Mesenchymal stem cell (in vitro differentiated cells and primary cell): ENCODE measurements at regions not wholly inside any gene's neighbourhood (a gene's known extent, or its start where the extent isn't known, plus 50 kb on each side); places are given as distances from the start of the nearest gene placed in this dataset.

Experiments used
- DNase-seq: peaks from one replicate; pipeline ENCODE4 v3.0.0-alpha.2; 2013
- H2AFZ ChIP-seq: one replicate; pipeline ENCODE4 v1.6.1; 2013; ENCODE audit warnings: low read depth, mild to moderate bottlenecking, control low read depth, inconsistent platforms, low read length, moderate library complexity
- H2AK5ac ChIP-seq: 2 replicates; pipeline ENCODE4 v1.6.1; 2013; ENCODE audit warnings: low read length, moderate library complexity, mild to moderate bottlenecking, inconsistent platforms; ENCODE audit not compliant: severe bottlenecking
- H2BK120ac ChIP-seq: one replicate; pipeline ENCODE4 v1.6.1; 2013; ENCODE audit warnings: low read depth, mild to moderate bottlenecking, inconsistent platforms, low read length, moderate library complexity
- H2BK12ac ChIP-seq, 2 experiments: one replicate each; pipeline ENCODE4 v1.6.1; 2013; ENCODE audit warnings: inconsistent platforms in 2 of 2, low read length in 2 of 2, mild to moderate bottlenecking in 2 of 2, moderate library complexity in 2 of 2, control low read depth in 1 of 2
- H2BK15ac ChIP-seq: one replicate; pipeline ENCODE4 v1.6.1; 2013; ENCODE audit warnings: mild to moderate bottlenecking, low read depth, inconsistent platforms; ENCODE audit not compliant: poor library complexity, severe bottlenecking
- H2BK5ac ChIP-seq: 2 replicates; pipeline ENCODE4 v1.6.1; 2013; ENCODE audit warnings: low read depth, mild to moderate bottlenecking, low read length, control low read depth, inconsistent platforms; ENCODE audit not compliant: poor library complexity, severe bottlenecking
- H3K14ac ChIP-seq, 2 experiments: one replicate each; pipeline ENCODE4 v1.6.1; 2013; ENCODE audit warnings: inconsistent platforms in 2 of 2, low read length in 2 of 2, control low read depth in 1 of 2, mild to moderate bottlenecking in 1 of 2, moderate library complexity in 1 of 2
- H3K18ac ChIP-seq, 2 experiments: one replicate each; pipeline ENCODE4 v1.6.1; 2013; ENCODE audit warnings: inconsistent platforms in 2 of 2, low read length in 2 of 2, control low read depth in 1 of 2, low read depth in 1 of 2, mild to moderate bottlenecking in 1 of 2
- H3K23ac ChIP-seq, 2 experiments: one replicate each; pipeline ENCODE4 v1.6.1; 2013; ENCODE audit warnings: inconsistent platforms in 2 of 2, low read length in 2 of 2, mild to moderate bottlenecking in 2 of 2, moderate library complexity in 2 of 2, control low read depth in 1 of 2
- H3K27ac ChIP-seq: 2 replicates; pipeline ENCODE4 v1.5.1; 2013; ENCODE audit warnings: mild to moderate bottlenecking, moderate library complexity, low read length, control low read depth, inconsistent platforms; ENCODE audit not compliant: poor library complexity, severe bottlenecking
- H3K27me3 ChIP-seq, 2 experiments: 2 replicates each; pipeline versions ENCODE4 v1.6.1 to v1.7.0; 2013; ENCODE audit warnings: low read length in 2 of 2, mild to moderate bottlenecking in 2 of 2, moderate library complexity in 2 of 2, control low read depth in 1 of 2, inconsistent platforms in 1 of 2; ENCODE audit not compliant: control insufficient read depth in 1 of 2, insufficient read depth in 1 of 2
- H3K36me3 ChIP-seq, 2 experiments: 2 replicates each; pipeline versions ENCODE4 v1.6.1 to v1.7.0; 2013; ENCODE audit warnings: low read length in 2 of 2, control low read depth in 1 of 2, inconsistent platforms in 1 of 2, low read depth in 1 of 2, mild to moderate bottlenecking in 1 of 2; ENCODE audit not compliant: insufficient read depth in 2 of 2, control insufficient read depth in 1 of 2
- H3K4ac ChIP-seq, 2 experiments: one replicate each; pipeline ENCODE4 v1.6.1; 2013; ENCODE audit warnings: inconsistent platforms in 2 of 2, low read length in 2 of 2, mild to moderate bottlenecking in 2 of 2, moderate library complexity in 2 of 2, control low read depth in 1 of 2, low read depth in 1 of 2
- H3K4me1 ChIP-seq: 2 replicates; pipeline ENCODE4 v1.6.1; 2013; ENCODE audit warnings: low read depth, low read length, control low read depth; ENCODE audit not compliant: control insufficient read depth, insufficient read depth
- H3K4me2 ChIP-seq: 2 replicates; pipeline ENCODE4 v1.6.1; 2013; ENCODE audit warnings: low read length, mild to moderate bottlenecking, inconsistent platforms; ENCODE audit not compliant: poor library complexity, severe bottlenecking
- H3K4me3 ChIP-seq, 2 experiments: 2 replicates each; pipeline versions ENCODE4 v1.5.1 to v1.7.0; 2013; ENCODE audit warnings: low read length in 2 of 2, mild to moderate bottlenecking in 2 of 2, control low read depth in 1 of 2, low read depth in 1 of 2; ENCODE audit not compliant: insufficient read depth in 1 of 2
- H3K79me1 ChIP-seq: replicated peaks from 2 replicates; pipeline ENCODE4 v1.6.1; 2013; ENCODE audit warnings: mild to moderate bottlenecking, control low read depth, low read length, inconsistent platforms; ENCODE audit not compliant: poor library complexity, severe bottlenecking
- H3K9ac ChIP-seq: 2 replicates; pipeline ENCODE4 v1.7.0; 2013; ENCODE audit warnings: mild to moderate bottlenecking, low read length, moderate library complexity
- H3K9me3 ChIP-seq: 2 replicates; pipeline ENCODE4 v1.7.0; 2013; ENCODE audit warnings: mild to moderate bottlenecking, low read length; ENCODE audit not compliant: control insufficient read depth
- H4K8ac ChIP-seq: one replicate; pipeline ENCODE4 v1.6.1; 2013; ENCODE audit warnings: inconsistent platforms, mild to moderate bottlenecking, low read length, moderate library complexity
- H4K91ac ChIP-seq: one replicate; pipeline ENCODE4 v1.6.1; 2013; ENCODE audit warnings: mild to moderate bottlenecking, low read length, inconsistent platforms
- WGBS: methylation state at CpG from one replicate; pipeline ENCODE4 v1.1.7; 2013; ENCODE audit warnings: mixed read lengths; 5-methylcytosine and 5-hydroxymethylcytosine counted together

DNA sequence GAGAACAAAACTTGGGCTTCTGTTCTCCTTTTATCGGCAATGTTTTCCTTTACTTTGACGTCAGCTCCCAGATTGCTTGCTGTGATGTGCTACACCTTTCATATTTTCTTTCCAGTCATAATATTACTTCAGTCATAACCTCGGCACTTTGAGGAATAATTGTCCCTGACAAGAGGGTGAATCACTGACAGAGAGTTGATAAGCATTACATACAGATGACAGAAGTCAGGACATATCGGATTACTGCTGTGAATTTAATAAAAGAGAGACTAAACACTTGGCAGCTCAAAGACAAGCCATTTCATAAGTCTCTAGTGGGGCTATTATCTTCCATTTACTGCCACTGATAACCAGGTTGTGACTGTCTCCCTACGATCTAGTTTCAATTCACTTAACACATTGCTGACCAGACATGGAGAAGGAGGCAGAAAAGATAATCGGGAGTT is 362.1 kb upstream of the ARRDC4 start:
- 66% methylated on average over 4 of the region's 6 CpGs for WGBS
- H2BK15ac ChIP-seq: no peak overlapping the region
- H2AK5ac ChIP-seq: no peak overlapping the region
- no peak overlapping the region for H3K18ac ChIP-seq
- H3K27me3 ChIP-seq: no peaks in the 10 kb centered on the region
- H2BK5ac ChIP-seq: no peak overlapping the region
- H3K36me3 ChIP-seq: no peaks in the 10 kb centered on the region
- no peak overlapping the region for H3K4me3 ChIP-seq
- no peak overlapping the region for H3K27ac ChIP-seq
- H4K91ac ChIP-seq: no peak overlapping the region
- no peak overlapping the region for H3K4me2 ChIP-seq
- no peak overlapping the region for H3K14ac ChIP-seq
- H3K79me1 ChIP-seq: no peaks in the 10 kb centered on the region
- DNase-seq: no peak
- H3K9ac ChIP-seq: no peak overlapping the region
- no peak overlapping the region for H2BK120ac ChIP-seq
- peaks cover 19% of the 10 kb centered on the region for H3K9me3 ChIP-seq
- no peak overlapping the region for H3K4ac ChIP-seq
- no peak overlapping the region for H3K23ac ChIP-seq
- no peaks in the 10 kb centered on the region for H3K4me1 ChIP-seq
- no peak overlapping the region for H4K8ac ChIP-seq
- no peak overlapping the region for H2BK12ac ChIP-seq
- H2AFZ ChIP-seq: no peak overlapping the region

DNA sequence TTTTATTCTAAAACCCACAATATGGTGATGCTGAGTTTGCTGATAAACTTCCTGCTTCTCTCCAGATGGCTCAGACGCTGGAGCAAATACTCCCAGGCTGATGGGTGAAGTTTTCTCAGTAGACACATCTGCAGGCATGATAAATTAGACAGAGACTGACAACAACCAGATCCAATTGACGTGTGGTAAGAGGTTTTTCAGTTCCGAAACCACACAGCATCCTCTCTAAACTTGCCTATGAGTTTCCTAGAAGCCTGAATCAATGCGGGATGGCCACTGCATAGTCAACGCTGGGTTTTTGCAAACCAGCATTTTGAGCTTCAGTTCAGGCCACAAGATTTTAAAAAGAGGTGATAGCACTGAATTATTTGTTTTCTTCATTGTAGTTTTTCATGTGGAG is 360.3 kb upstream of the ARRDC4 start:
- no peak for DNase-seq
- H2BK120ac ChIP-seq: no peak overlapping the region
- H3K4me2 ChIP-seq: no peak overlapping the region
- H3K9me3 ChIP-seq: peaks cover 21% of the 10 kb centered on the region
- no peak overlapping the region for H4K8ac ChIP-seq
- no peak overlapping the region for H2BK12ac ChIP-seq
- no peak overlapping the region for H3K27ac ChIP-seq
- no peak overlapping the region for H2BK15ac ChIP-seq
- no peaks in the 10 kb centered on the region for H3K4me1 ChIP-seq
- no peak overlapping the region for H2AFZ ChIP-seq
- no peak overlapping the region for H3K4me3 ChIP-seq
- no peak overlapping the region for H2AK5ac ChIP-seq
- H2BK5ac ChIP-seq: no peak overlapping the region
- H3K18ac ChIP-seq: no peak overlapping the region
- no peak overlapping the region for H4K91ac ChIP-seq
- H3K36me3 ChIP-seq: no peaks in the 10 kb centered on the region
- 39% methylated on average over 5 of the region's 5 CpGs for WGBS
- no peak overlapping the region for H3K23ac ChIP-seq
- no peak overlapping the region for H3K9ac ChIP-seq
- H3K14ac ChIP-seq: no peak overlapping the region
- H3K79me1 ChIP-seq: no peaks in the 10 kb centered on the region
- H3K4ac ChIP-seq: no peak overlapping the region
- H3K27me3 ChIP-seq: no peaks in the 10 kb centered on the region

- Histone ChIP-seq H2BK12ac (no peak overlapping the region), H4K8ac (no peak overlapping the region), H2BK5ac (no peak overlapping the region)
Observed at GRCh38 chr15:97604677-97605076, 355.8 kb upstream of the ARRDC4 start.

GRCh38 chr15:97615114-97615513 is 345.4 kb upstream of the ARRDC4 start:
- no peak overlapping the region for H2BK12ac ChIP-seq
- no peak overlapping the region for H3K4me2 ChIP-seq
- DNase-seq: no peak
- H3K4me1 ChIP-seq: no peaks in the 10 kb centered on the region
- no peak overlapping the region for H2AK5ac ChIP-seq
- H3K23ac ChIP-seq: no peak overlapping the region
- no peak overlapping the region for H3K9ac ChIP-seq
- no peak overlapping the region for H2AFZ ChIP-seq
- no peaks in the 10 kb centered on the region for H3K36me3 ChIP-seq
- H2BK15ac ChIP-seq: no peak overlapping the region
- H3K18ac ChIP-seq: no peak overlapping the region
- H2BK5ac ChIP-seq: no peak overlapping the region
- no peak overlapping the region for H2BK120ac ChIP-seq
- WGBS: 90% methylated on average over 1 of the region's 1 CpG
- no peak overlapping the region for H4K91ac ChIP-seq
- H4K8ac ChIP-seq: no peak overlapping the region
- peaks cover 24% of the 10 kb centered on the region for H3K9me3 ChIP-seq
- no peak overlapping the region for H3K4me3 ChIP-seq
- no peak overlapping the region for H3K27ac ChIP-seq
- H3K79me1 ChIP-seq: no peaks in the 10 kb centered on the region
- H3K4ac ChIP-seq: no peak overlapping the region
- H3K14ac ChIP-seq: no peak overlapping the region
- H3K27me3 ChIP-seq: no peaks in the 10 kb centered on the region

More at GRCh38 chr15:97604677-97605076, 355.8 kb upstream of the ARRDC4 start:
- H3K9me3 ChIP-seq: peaks cover 30% of the 10 kb centered on the region
- no peaks in the 10 kb centered on the region for H3K79me1 ChIP-seq
- H3K36me3 ChIP-seq: no peaks in the 10 kb centered on the region
- H3K27me3 ChIP-seq: no peaks in the 10 kb centered on the region
- no peak overlapping the region for H2BK120ac ChIP-seq
- H2AK5ac ChIP-seq: no peak overlapping the region
- no peak overlapping the region for H3K4me2 ChIP-seq
- DNase-seq: no peak
- H3K4ac ChIP-seq: no peak overlapping the region
- no peak overlapping the region for H4K91ac ChIP-seq
- no peak overlapping the region for H3K18ac ChIP-seq
- no peak overlapping the region for H2BK15ac ChIP-seq
- H3K23ac ChIP-seq: no peak overlapping the region
- no peak overlapping the region for H3K4me3 ChIP-seq
- H3K4me1 ChIP-seq: no peaks in the 10 kb centered on the region
- H3K14ac ChIP-seq: no peak overlapping the region
- no peak overlapping the region for H3K27ac ChIP-seq
- no peak overlapping the region for H3K9ac ChIP-seq
- H2AFZ ChIP-seq: no peak overlapping the region
- 38% methylated on average over 2 of the region's 2 CpGs for WGBS
